IMR-90 (cell line): ENCODE measurements at regions not wholly inside any gene's neighbourhood (a gene's known extent, or its start where the extent isn't known, plus 50 kb on each side); places are given as distances from the start of the nearest gene placed in this dataset.

Experiments
- ATAC-seq: fragments of 200-7000 bp; cut with Tn5 transposase; 2 replicates; pipeline ENCODE4 v1.9.1; 2020; ENCODE audit warnings: low read depth, mild to moderate bottlenecking, moderate library complexity
- BruUV-seq: library from RNA; stranded (reverse); fragments of 400-500 nt; replicated peaks from 2 replicates; lab custom pipeline; 2021; lab: Mats Ljungman, UMichigan
- CTCF ChIA-PET: fragments of 300-600 bp; formaldehyde crosslinking; extraction: SDS; loops from one replicate; lab custom pipeline; 2021; ENCODE audit warnings: antibody characterized with exemption; lab: Yijun Ruan, JAX
- POLR2A ChIA-PET: fragments of 300-600 bp; sonication (Branson Sonifier 250); formaldehyde crosslinking; loops from one replicate; lab custom pipeline; 2022; ENCODE audit warnings: antibody characterized with exemption; ENCODE audit not compliant: unreplicated experiment; lab: Charles Lee
- DNase-seq: peaks from one replicate; pipeline ENCODE4 v3.0.0; 2013
- H2AFZ ChIP-seq: replicated peaks from 2 replicates; pipeline ENCODE3; 2013; ENCODE audit warnings: low read length, mild to moderate bottlenecking; ENCODE audit not compliant: poor library complexity
- H2AK5ac ChIP-seq: 2 replicates; pipeline ENCODE4 v1.6.1; 2013; ENCODE audit warnings: low read depth, low read length, inconsistent platforms
- H2AK9ac ChIP-seq: replicated peaks from 2 replicates; pipeline ENCODE3; 2013; ENCODE audit warnings: mild to moderate bottlenecking, low read depth, low read length, moderate library complexity; ENCODE audit not compliant: poor library complexity
- H2BK120ac ChIP-seq: 2 replicates; pipeline ENCODE4 v1.6.1; 2013; ENCODE audit warnings: low read depth, low read length, inconsistent platforms
- H2BK15ac ChIP-seq: 3 replicates; pipeline ENCODE4 v1.6.1; 2013; ENCODE audit warnings: low read depth, low read length, inconsistent platforms
- H2BK20ac ChIP-seq: 2 replicates; pipeline ENCODE4 v1.6.1; 2013; ENCODE audit warnings: low read depth, mild to moderate bottlenecking, inconsistent platforms, low read length, moderate library complexity
- H2BK5ac ChIP-seq: 2 replicates; pipeline ENCODE4 v1.6.1; 2013; ENCODE audit warnings: mild to moderate bottlenecking, low read depth, low read length, inconsistent platforms; ENCODE audit not compliant: poor library complexity, severe bottlenecking
- H3K14ac ChIP-seq: replicated peaks from 2 replicates; pipeline ENCODE4 v1.6.1; 2013; ENCODE audit warnings: low read depth, low read length, inconsistent platforms
- H3K18ac ChIP-seq: 2 replicates; pipeline ENCODE4 v1.6.1; 2013; ENCODE audit warnings: low read depth, low read length, control low read depth
- H3K23ac ChIP-seq: 2 replicates; pipeline ENCODE4 v1.6.1; 2013; ENCODE audit warnings: low read depth, low read length, inconsistent platforms
- H3K27ac ChIP-seq: 2 replicates; pipeline ENCODE4 v1.5.1; 2013; ENCODE audit warnings: mild to moderate bottlenecking, control low read depth, low read length; ENCODE audit not compliant: insufficient read depth
- H3K27me3 ChIP-seq: 2 replicates; pipeline ENCODE4 v1.6.1; 2013; ENCODE audit warnings: low read length; ENCODE audit not compliant: control insufficient read depth, insufficient read depth
- H3K36me3 ChIP-seq: 2 replicates; pipeline ENCODE4 v1.6.1; 2013; ENCODE audit warnings: low read length, mixed read lengths; ENCODE audit not compliant: control insufficient read depth, insufficient read depth
- H3K4ac ChIP-seq: 2 replicates; pipeline ENCODE4 v1.6.1; 2013; ENCODE audit warnings: low read depth, low read length, inconsistent platforms
- H3K4me1 ChIP-seq: 2 replicates; pipeline ENCODE4 v1.6.1; 2013; ENCODE audit warnings: low read length, mixed read lengths; ENCODE audit not compliant: control insufficient read depth, insufficient read depth
- H3K4me2 ChIP-seq: 2 replicates; pipeline ENCODE4 v1.6.1; 2013; ENCODE audit warnings: low read depth, mild to moderate bottlenecking, control low read depth, low read length, moderate library complexity
- H3K4me3 ChIP-seq: 2 replicates; pipeline ENCODE4 v1.5.1; 2013; ENCODE audit warnings: low read depth, mild to moderate bottlenecking, control low read depth, low read length, moderate library complexity; ENCODE audit not compliant: insufficient read depth
- H3K56ac ChIP-seq: 2 replicates; pipeline ENCODE4 v1.6.1; 2013; ENCODE audit warnings: low read length, inconsistent platforms; ENCODE audit not compliant: insufficient read depth; ENCODE audit errors: extremely low read depth
- H3K79me1 ChIP-seq, 2 experiments: 2 replicates each; pipeline ENCODE4 v1.6.1; 2013; ENCODE audit warnings: low read length in 2 of 2, inconsistent platforms in 1 of 2, low read depth in 1 of 2
- H3K9ac ChIP-seq: 2 replicates; pipeline ENCODE4 v1.6.1; 2013; ENCODE audit warnings: low read depth, low read length, control low read depth
- H3K9me1 ChIP-seq: 2 replicates; pipeline ENCODE4 v1.6.1; 2013; ENCODE audit warnings: low read length, inconsistent platforms; ENCODE audit not compliant: insufficient read depth
- H3K9me3 ChIP-seq: 2 replicates; pipeline ENCODE4 v1.6.1; 2013; ENCODE audit warnings: low read length; ENCODE audit not compliant: control insufficient read depth, insufficient read depth
- H4K20me1 ChIP-seq: 2 replicates; pipeline ENCODE4 v1.6.1; 2013; ENCODE audit warnings: low read length, inconsistent platforms; ENCODE audit not compliant: insufficient read depth
- H4K5ac ChIP-seq: 2 replicates; pipeline ENCODE4 v1.6.1; 2013; ENCODE audit warnings: mild to moderate bottlenecking, low read depth, low read length, control low read depth
- H4K8ac ChIP-seq, 2 experiments: 2 replicates each; pipeline ENCODE4 v1.6.1; 2013; ENCODE audit warnings: low read depth in 2 of 2, low read length in 2 of 2, control low read depth in 1 of 2, inconsistent platforms in 1 of 2
- H4K91ac ChIP-seq: 2 replicates; pipeline ENCODE4 v1.6.1; 2013; ENCODE audit warnings: low read depth, low read length, inconsistent platforms; ENCODE audit not compliant: insufficient read depth
- BHLHE40 ChIP-seq: fragments of 150-350 bp; IDR thresholded peaks from 2 replicates; pipeline ENCODE4 v1.6.1; 2016; ENCODE audit warnings: mild to moderate bottlenecking, low read depth, low read length
- CTCF ChIP-seq: conservative IDR thresholded peaks from 2 replicates; pipeline ENCODE4 v1.5.1; 2012; ENCODE audit warnings: mild to moderate bottlenecking, low read depth, low read length, improper control_type of control experiment
- ELK1 ChIP-seq: fragments of 150-350 bp; IDR thresholded peaks from 2 replicates; pipeline ENCODE4 v1.6.1; 2016; ENCODE audit warnings: low read depth, mild to moderate bottlenecking, low read length, moderate library complexity, borderline replicate concordance
- FOS ChIP-seq: fragments of 150-350 bp; IDR thresholded peaks from 2 replicates; pipeline ENCODE4 v1.6.1; 2016; ENCODE audit warnings: low read depth, low read length
- MAFK ChIP-seq: IDR thresholded peaks from 2 replicates; pipeline ENCODE4 v1.6.1; 2012; ENCODE audit warnings: low read depth, low read length, improper control_type of control experiment
- NFE2L2 ChIP-seq: fragments of 150-350 bp; IDR thresholded peaks from 2 replicates; pipeline ENCODE4 v1.6.1; 2016; ENCODE audit warnings: low read depth, mild to moderate bottlenecking, low read length
- RCOR1 ChIP-seq: IDR thresholded peaks from 2 replicates; pipeline ENCODE4 v1.6.1; 2012; ENCODE audit warnings: mild to moderate bottlenecking, low read length, improper control_type of control experiment; ENCODE audit not compliant: insufficient replicate concordance
- WGBS, 2 experiments: methylation state at CpG; one replicate each; pipeline versions ENCODE4 v1.1.5 to v1.1.7; 2013; ENCODE audit warnings: missing lambda C conversion rate in 2 of 2; ENCODE audit not compliant: insufficient read length in 1 of 2; ENCODE audit errors: extremely low coverage in 2 of 2; 5-methylcytosine and 5-hydroxymethylcytosine counted together
- dilution Hi-C: fragments of 300-500 bp; cut with HindIII; formaldehyde crosslinking; loops from one replicate; pipeline ENCODE4 v1.14.3; 2018; ENCODE audit warnings: low sequenced_read_pairs; ENCODE audit not compliant: unreplicated experiment
- in situ Hi-C: fragments of 300-500 bp; cut with MboI; formaldehyde crosslinking; loops from 3 replicates; pipeline ENCODE4 v1.14.3; 2019; ENCODE audit warnings: low sequenced_read_pairs, inconsistent platforms, mixed read lengths
- intact Hi-C: fragments of 100-400 bp; cut with micrococcal nuclease; formaldehyde crosslinking; loops from 2 replicates; pipeline ENCODE4 v1.10.0; 2022

- ChIA-PET POLR2A (no interaction called here), CTCF (no interaction called here)
- Histone ChIP-seq H2AK9ac (no peak overlapping the region), H4K8ac (no peak overlapping the region), H3K23ac (no peak overlapping the region), H3K9ac (no peak overlapping the region), H2AFZ (no peak overlapping the region), H2AK5ac (no peak overlapping the region), H3K4me3 (no peak overlapping the region), H3K36me3 (no peaks in the 10 kb centered on the region), H3K27ac (no peak overlapping the region), H3K9me3 (peaks cover 44% of the 10 kb centered on the region), H3K4ac (no peak overlapping the region), H2BK20ac (no peak overlapping the region), H2BK15ac (no peak overlapping the region), H3K4me2 (no peak overlapping the region), H3K27me3 (no peaks in the 10 kb centered on the region), H2BK120ac (no peak overlapping the region), H3K14ac (no peak overlapping the region), H3K56ac (no peak overlapping the region), H3K4me1 (no peaks in the 10 kb centered on the region), H3K79me1 (no peaks in the 10 kb centered on the region), H4K5ac (no peak overlapping the region), H3K18ac (no peak overlapping the region), H4K91ac (no peak overlapping the region), H3K9me1 (no peaks in the 10 kb centered on the region), H2BK5ac (no peak overlapping the region), H4K20me1 (no peaks in the 10 kb centered on the region)
- WGBS, 2 experiments: 37% methylated on average over 14 of the region's 17 CpGs; no CpG with 5 or more reads in 1 of the 2 experiments
- intact Hi-C loops: no loop called here
- BruUV-seq: no TSS peak
- DNase-seq (no peak), ATAC-seq (no peak)
- dilution Hi-C loops: no loop called here
- no peak for TF ChIP-seq ELK1
- no peak for TF ChIP-seq MAFK
- no peak for TF ChIP-seq FOS
- TF ChIP-seq RCOR1: no peak
- TF ChIP-seq NFE2L2: no peak
- no peak for TF ChIP-seq BHLHE40
- TF ChIP-seq CTCF: no peak
- in situ Hi-C loops: no loop called here
Observed at GRCh38 chr18:78408623-78409022, 571.0 kb upstream of the SALL3 start.
